ENCODE measurements at regions not wholly inside any gene's neighbourhood (a gene's known extent, or its start where the extent isn't known, plus 50 kb on each side); places are given as distances from the start of the nearest gene placed in this dataset.

DNA sequence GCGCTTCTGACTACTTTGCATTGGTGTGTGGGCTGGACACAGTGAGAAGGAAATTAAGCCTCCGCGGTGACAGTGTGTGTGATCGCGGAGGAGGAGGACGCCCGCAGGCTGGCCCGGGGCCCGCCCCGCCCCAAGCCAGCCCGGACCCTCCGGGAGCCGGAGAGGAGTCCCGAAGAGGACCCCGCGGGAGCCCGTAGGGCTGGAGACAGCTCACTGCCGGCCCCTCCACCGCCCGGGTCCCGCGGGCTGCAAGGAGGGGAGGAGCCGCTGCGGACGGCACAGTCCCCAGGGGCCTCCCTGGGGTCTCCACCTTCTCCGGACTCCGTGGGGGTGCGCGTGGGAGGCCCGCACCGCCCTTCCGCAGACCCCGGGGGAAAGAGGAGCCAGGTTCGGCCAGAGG, 146.4 kb upstream of the ERCC6L2 start:
- no peaks in the 10 kb centered on the region for H4K20me1 ChIP-seq (ENCODE audit: control insufficient read depth, insufficient read depth, insufficient read length)
- H3K4me2 ChIP-seq (ENCODE audit: insufficient read depth, insufficient read length, low read length): no peak overlapping the region
- Mint-ChIP-seq H3K4me1 (peaks cover 0 to 7% of the 10 kb centered on the region in 2 experiments; a peak in 3 of 4 replicates), H3K27me3 (ENCODE audit: low read depth) (peaks cover 7% of the 10 kb centered on the region), H3K9me3 (peaks cover 0 to 5% of the 10 kb centered on the region in 2 experiments; a peak in 4 of 5 replicates), H3K36me3 (ENCODE audit: insufficient read depth in 1 of 3, low read depth in 3 of 3) (peaks cover 0 to 4% (median 1%) of the 10 kb centered on the region in 3 experiments; a peak in 4 of 7 replicates), H3K4me3 (no peak overlapping the region), H3K27ac (no peak overlapping the region)
- no peak overlapping the region for H3K4ac ChIP-seq (ENCODE audit: low read depth, low read length)
- H4K8ac ChIP-seq (replicated peaks; ENCODE audit: insufficient read length, low read depth, low read length): no peak overlapping the region
- H4K5ac ChIP-seq (ENCODE audit: insufficient read length, low read depth, low read length): no peak overlapping the region
- H2AK5ac ChIP-seq (ENCODE audit: insufficient read length, low read length): no peak overlapping the region
- H3K27me3 ChIP-seq (ENCODE audit: insufficient read depth, low read length): no peaks in the 10 kb centered on the region
- no peaks in the 10 kb centered on the region for H3K79me1 ChIP-seq (ENCODE audit: insufficient read depth, low read depth, low read length, poor library complexity, severe bottlenecking)
- H3K79me2 ChIP-seq (ENCODE audit: insufficient read depth, low read length): no peaks in the 10 kb centered on the region
- no peak for TF ChIP-seq CTCF (conservative IDR thresholded peaks at IDR 0.05)
- DNase-seq: no peak
- H3K9ac ChIP-seq (ENCODE audit: extremely low read depth, insufficient read length, low read length): no peak overlapping the region
- H2BK120ac ChIP-seq (ENCODE audit: low read depth, low read length, poor library complexity, severe bottlenecking): no peak overlapping the region
- no peak overlapping the region for H3T11ph ChIP-seq (ENCODE audit: low read length)
- no peak overlapping the region for H2BK20ac ChIP-seq (ENCODE audit: low read depth, low read length, poor library complexity, severe bottlenecking)
- H2BK12ac ChIP-seq (ENCODE audit: insufficient read length, low read depth, low read length): no peak overlapping the region
- no peaks in the 10 kb centered on the region for H3K4me1 ChIP-seq (ENCODE audit: insufficient read depth, low read length)
- no CpG with 5 or more reads among the region's 34 CpGs for WGBS (ENCODE audit: extremely low coverage, insufficient read length, low lambda C conversion rate)
- H2BK15ac ChIP-seq (ENCODE audit: low read depth, low read length): no peak overlapping the region
- no peak overlapping the region for H3K18ac ChIP-seq (ENCODE audit: insufficient read length, low read depth, low read length)
- no peak overlapping the region for H2BK5ac ChIP-seq (ENCODE audit: insufficient read length, low read length)
- no peak overlapping the region for H2AFZ ChIP-seq (ENCODE audit: low read length)
- H3K27ac ChIP-seq (ENCODE audit: insufficient read length, low read depth, low read length): no peak overlapping the region
- H4K91ac ChIP-seq (ENCODE audit: insufficient read length, low read depth, low read length): no peak overlapping the region
- no peak overlapping the region for H3K56ac ChIP-seq (ENCODE audit: insufficient read length, low read depth, low read length)
- H3K23me2 ChIP-seq (ENCODE audit: insufficient read length, low read depth, low read length, poor library complexity, severe bottlenecking): no peaks in the 10 kb centered on the region
- no peak overlapping the region for H3K23ac ChIP-seq (ENCODE audit: insufficient read length, low read depth, low read length)
- no peaks in the 10 kb centered on the region for H3K9me3 ChIP-seq (ENCODE audit: control insufficient read depth, low read depth, low read length)
- no peak overlapping the region for H3K14ac ChIP-seq (ENCODE audit: insufficient read depth, low read length)

Data from H9 (cell line).